ACC112 (cell line): ENCODE measurements at regions not wholly inside any gene's neighbourhood (a gene's known extent, or its start where the extent isn't known, plus 50 kb on each side); places are given as distances from the start of the nearest gene placed in this dataset.

ENCODE experiments used
- H2AFZ ChIP-seq: fragments of 200-600 bp; sonication (generic); one replicate; pipeline ENCODE4 v1.6.0; 2017; ENCODE audit warnings: antibody characterized with exemption, low read length; ENCODE audit not compliant: unreplicated experiment
- H3K27ac ChIP-seq: fragments of 200-600 bp; sonication (generic); 2 replicates; pipeline ENCODE4 v1.5.1; 2014; ENCODE audit warnings: low read depth, mild to moderate bottlenecking, antibody characterized with exemption, low read length, moderate library complexity
- H3K27me3 ChIP-seq: fragments of 200-600 bp; sonication (generic); 2 replicates; pipeline ENCODE4 v1.6.1; 2014; ENCODE audit warnings: mild to moderate bottlenecking, antibody characterized with exemption, low read length, moderate library complexity, mixed read lengths; ENCODE audit not compliant: insufficient read depth
- H3K36me3 ChIP-seq: fragments of 200-600 bp; sonication (generic); 2 replicates; pipeline ENCODE4 v1.6.1; 2016; ENCODE audit warnings: mild to moderate bottlenecking, antibody characterized with exemption, low read length, moderate library complexity, mixed read lengths; ENCODE audit not compliant: insufficient read depth
- H3K4me1 ChIP-seq: fragments of 200-600 bp; sonication (generic); one replicate; pipeline ENCODE4 v1.6.1; 2016; ENCODE audit warnings: low read length, mixed read lengths; ENCODE audit not compliant: insufficient read depth, unreplicated experiment, control insufficient read depth
- H3K4me3 ChIP-seq: fragments of 200-600 bp; sonication (generic); 2 replicates; pipeline ENCODE4 v1.5.1; 2014; ENCODE audit warnings: mild to moderate bottlenecking, low read depth, low read length
- H3K79me2 ChIP-seq: fragments of 200-600 bp; sonication (generic); one replicate; pipeline ENCODE4 v1.6.0; 2016; ENCODE audit warnings: low read length; ENCODE audit not compliant: control insufficient read depth, unreplicated experiment, insufficient read depth

- H3K36me3 ChIP-seq: no peaks in the 10 kb centered on the region
- H2AFZ ChIP-seq: no peak overlapping the region
- H3K4me1 ChIP-seq: no peaks in the 10 kb centered on the region
- no peaks in the 10 kb centered on the region for H3K79me2 ChIP-seq
- H3K27me3 ChIP-seq: no peaks in the 10 kb centered on the region
- no peak overlapping the region for H3K27ac ChIP-seq
- no peak overlapping the region for H3K4me3 ChIP-seq
Observed at GRCh38 chr2:198653311-198653710, 804.4 kb downstream of the SATB2 start.

GRCh38 chr2:198652461-198652860, 805.3 kb downstream of the SATB2 start:
- Histone ChIP-seq H3K79me2 (no peaks in the 10 kb centered on the region), H2AFZ (no peak overlapping the region), H3K27me3 (no peaks in the 10 kb centered on the region), H3K36me3 (no peaks in the 10 kb centered on the region), H3K27ac (no peak overlapping the region), H3K4me1 (no peaks in the 10 kb centered on the region), H3K4me3 (no peak overlapping the region)

- Histone ChIP-seq H3K27me3 (no peaks in the 10 kb centered on the region), H3K36me3 (no peaks in the 10 kb centered on the region), H2AFZ (no peak overlapping the region), H3K79me2 (no peaks in the 10 kb centered on the region), H3K4me1 (no peaks in the 10 kb centered on the region), H3K27ac (no peak overlapping the region), H3K4me3 (no peak overlapping the region)
Observed at GRCh38 chr2:198645816-198646215, 811.9 kb downstream of the SATB2 start.

GRCh38 chr2:198641161-198641560, 816.6 kb downstream of the SATB2 start:
- H3K27ac ChIP-seq: no peak overlapping the region
- H3K27me3 ChIP-seq: no peaks in the 10 kb centered on the region
- H3K79me2 ChIP-seq: no peaks in the 10 kb centered on the region
- no peaks in the 10 kb centered on the region for H3K36me3 ChIP-seq
- no peaks in the 10 kb centered on the region for H3K4me1 ChIP-seq
- H3K4me3 ChIP-seq: no peak overlapping the region
- no peak overlapping the region for H2AFZ ChIP-seq

GRCh38 chr2:198640463-198640862, 817.3 kb downstream of the SATB2 start:
- Histone ChIP-seq H3K79me2 (no peaks in the 10 kb centered on the region), H3K27ac (no peak overlapping the region), H3K4me1 (no peaks in the 10 kb centered on the region), H3K4me3 (no peak overlapping the region), H3K36me3 (no peaks in the 10 kb centered on the region), H3K27me3 (no peaks in the 10 kb centered on the region), H2AFZ (no peak overlapping the region)

GRCh38 chr2:198639580-198639979, 818.2 kb downstream of the SATB2 start:
- Histone ChIP-seq H3K36me3 (no peaks in the 10 kb centered on the region), H3K27ac (no peak overlapping the region), H3K4me1 (no peaks in the 10 kb centered on the region), H3K27me3 (no peaks in the 10 kb centered on the region), H3K79me2 (no peaks in the 10 kb centered on the region), H3K4me3 (no peak overlapping the region), H2AFZ (no peak overlapping the region)

GRCh38 chr2:198638577-198638976, 819.2 kb downstream of the SATB2 start:
- Histone ChIP-seq H3K4me3 (no peak overlapping the region), H3K4me1 (no peaks in the 10 kb centered on the region), H2AFZ (no peak overlapping the region), H3K36me3 (no peaks in the 10 kb centered on the region), H3K27ac (no peak overlapping the region), H3K27me3 (no peaks in the 10 kb centered on the region), H3K79me2 (no peaks in the 10 kb centered on the region)

- H3K36me3 ChIP-seq: no peaks in the 10 kb centered on the region
- no peaks in the 10 kb centered on the region for H3K79me2 ChIP-seq
- no peaks in the 10 kb centered on the region for H3K4me1 ChIP-seq
- H2AFZ ChIP-seq: no peak overlapping the region
- no peak overlapping the region for H3K4me3 ChIP-seq
- no peaks in the 10 kb centered on the region; the same call in none of the 2 replicates for H3K27me3 ChIP-seq
- no peak overlapping the region for H3K27ac ChIP-seq
Observed at GRCh38 chr2:198630384-198630783, 826.0 kb downstream of the PLCL1 start.

- no peaks in the 10 kb centered on the region; the same call in none of the 2 replicates for H3K27me3 ChIP-seq
- H3K27ac ChIP-seq: no peak overlapping the region
- no peak overlapping the region for H2AFZ ChIP-seq
- H3K79me2 ChIP-seq: no peaks in the 10 kb centered on the region
- no peaks in the 10 kb centered on the region for H3K36me3 ChIP-seq
- no peaks in the 10 kb centered on the region for H3K4me1 ChIP-seq
- H3K4me3 ChIP-seq: no peak overlapping the region
Observed at GRCh38 chr2:198628596-198628995, 824.2 kb downstream of the PLCL1 start.

GRCh38 chr2:198622986-198623730, 818.8 kb downstream of the PLCL1 start:
- Histone ChIP-seq H3K79me2 (no peaks in the 10 kb centered on the region), H3K4me1 (no peaks in the 10 kb centered on the region), H3K27ac (no peak overlapping the region), H3K36me3 (no peaks in the 10 kb centered on the region), H2AFZ (no peak overlapping the region), H3K27me3 (no peaks in the 10 kb centered on the region), H3K4me3 (no peak overlapping the region)

- H3K27me3 ChIP-seq: no peaks in the 10 kb centered on the region
- H3K4me1 ChIP-seq: no peaks in the 10 kb centered on the region
- H3K4me3 ChIP-seq: peak overlapping the region; percentile 77
- H3K79me2 ChIP-seq: no peaks in the 10 kb centered on the region
- H2AFZ ChIP-seq: peak overlapping the region; percentile 97
- no peaks in the 10 kb centered on the region for H3K36me3 ChIP-seq
- H3K27ac ChIP-seq: peak overlapping the region; percentile 50
Observed at GRCh38 chr2:198615972-198616371, 811.6 kb downstream of the PLCL1 start.
